ENCODE measurements at regions not wholly inside any gene's neighbourhood (a gene's known extent, or its start where the extent isn't known, plus 50 kb on each side); places are given as distances from the start of the nearest gene placed in this dataset.

DNA sequence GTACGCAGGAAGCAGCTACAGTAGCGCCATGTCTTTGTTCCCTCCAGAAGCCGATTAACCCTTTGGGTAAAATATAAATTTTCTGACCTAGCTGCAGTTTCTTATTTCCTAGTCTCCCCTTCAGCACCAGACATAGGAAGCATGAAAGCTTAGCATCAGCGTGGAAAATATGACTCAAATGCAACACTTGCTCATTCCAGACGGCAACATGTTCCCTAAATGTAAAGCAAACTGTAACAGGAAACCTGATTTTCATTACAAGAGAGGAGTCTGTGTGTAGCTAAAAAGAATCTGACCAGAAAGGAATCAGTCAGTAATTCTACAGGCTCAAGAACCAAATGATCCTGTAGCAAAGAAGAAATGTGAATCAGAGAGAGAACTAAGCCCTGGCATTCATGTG lies 219.2 kb downstream of the C7orf25 start:
- ChIA-PET POLR2A (no interaction called here), CTCF (interaction anchor here (0.8 to 2.5 kb wide), 5 partner anchors 24 to 752 kb away, joined by 3 to 8 read pairs (median 4); no protein-coding TSS in a partner anchor)
- H3K27me3 ChIP-seq (ENCODE audit: insufficient read depth): peaks cover 42% of the 10 kb centered on the region
- no peak for DNase-seq
- H3K36me3 ChIP-seq (replicated peaks in 1 of 2; ENCODE audit: control insufficient read depth in 1 of 2, insufficient read depth in 2 of 2, low read length in 1 of 2): no peaks in the 10 kb centered on the region
- no peaks in the 10 kb centered on the region for H3K4me1 ChIP-seq (ENCODE audit: control insufficient read depth in 1 of 2, insufficient read depth in 2 of 2, low read depth in 1 of 2, low read length in 1 of 2)
- no peak overlapping the region for H3K4me2 ChIP-seq
- no peak overlapping the region for H2AFZ ChIP-seq (ENCODE audit: low read depth)
- no peaks in the 10 kb centered on the region for H4K20me1 ChIP-seq (ENCODE audit: insufficient read depth)
- 1% methylated on average over 5 of the region's 5 CpGs for WGBS (ENCODE audit: low lambda C conversion rate)
- H3K4me3 ChIP-seq (ENCODE audit: low read depth in 2 of 2, low read length in 1 of 2): no peak overlapping the region
- H3F3A ChIP-seq (replicated peaks; ENCODE audit: insufficient read depth): no peaks in the 10 kb centered on the region
- H3K79me2 ChIP-seq (ENCODE audit: insufficient read depth): no peaks in the 10 kb centered on the region
- no peak overlapping the region for H3K27ac ChIP-seq (ENCODE audit: low read depth in 2 of 2, low read length in 1 of 2)
- no peaks in the 10 kb centered on the region for H3K9me3 ChIP-seq
- TF ChIP-seq TEAD4 (IDR thresholded peaks at IDR 0.05; ENCODE audit: borderline replicate concordance, insufficient read depth) (no peak), RCOR1 (IDR thresholded peaks at IDR 0.05; ENCODE audit: low read length) (no peak)
- H3K9me2 ChIP-seq: no peaks in the 10 kb centered on the region
- no peak overlapping the region for H3K9ac ChIP-seq

GRCh38 chr7:42690794-42691639 lies 220.9 kb downstream of the C7orf25 start:
- H3K27ac ChIP-seq (ENCODE audit: low read depth in 2 of 2, low read length in 1 of 2): no peak overlapping the region
- no peaks in the 10 kb centered on the region for H3K9me2 ChIP-seq
- no peaks in the 10 kb centered on the region for H3K79me2 ChIP-seq (ENCODE audit: insufficient read depth)
- no peaks in the 10 kb centered on the region for H3K36me3 ChIP-seq (replicated peaks in 1 of 2; ENCODE audit: control insufficient read depth in 1 of 2, insufficient read depth in 2 of 2, low read length in 1 of 2)
- TF ChIP-seq TCF12 (IDR thresholded peaks at IDR 0.05) (no peak), JUND (IDR thresholded peaks at IDR 0.05) (no peak), SMC3 (IDR thresholded peaks at IDR 0.05; ENCODE audit: low read depth, low read length) (0 out of 2 replicates have a peak, but pooled peaks have one; percentile 3), RAD21 (IDR thresholded peaks at IDR 0.05; ENCODE audit: low read length) (peak; percentile 62), NRF1 (IDR thresholded peaks at IDR 0.05; ENCODE audit: low read depth, low read length) (no peak), MAX (IDR thresholded peaks at IDR 0.05; ENCODE audit: low read depth) (no peak), CTCF (IDR thresholded peaks at IDR 0.05) (peak; percentile 75), IRF3 (IDR thresholded peaks at IDR 0.05; ENCODE audit: low read depth, low read length) (no peak), MEF2A (IDR thresholded peaks at IDR 0.05; ENCODE audit: borderline replicate concordance, low read depth) (no peak)
- TF ChIP-seq, protein P1, sequence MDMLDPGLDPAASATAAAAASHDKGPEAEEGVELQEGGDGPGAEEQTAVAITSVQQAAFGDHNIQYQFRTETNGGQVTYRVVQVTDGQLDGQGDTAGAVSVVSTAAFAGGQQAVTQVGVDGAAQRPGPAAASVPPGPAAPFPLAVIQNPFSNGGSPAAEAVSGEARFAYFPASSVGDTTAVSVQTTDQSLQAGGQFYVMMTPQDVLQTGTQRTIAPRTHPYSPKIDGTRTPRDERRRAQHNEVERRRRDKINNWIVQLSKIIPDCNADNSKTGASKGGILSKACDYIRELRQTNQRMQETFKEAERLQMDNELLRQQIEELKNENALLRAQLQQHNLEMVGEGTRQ (IDR thresholded peaks at IDR 0.05; ENCODE audit: borderline replicate concordance, low read depth, low read length): no peak
- TF ChIP-seq, protein P2, sequence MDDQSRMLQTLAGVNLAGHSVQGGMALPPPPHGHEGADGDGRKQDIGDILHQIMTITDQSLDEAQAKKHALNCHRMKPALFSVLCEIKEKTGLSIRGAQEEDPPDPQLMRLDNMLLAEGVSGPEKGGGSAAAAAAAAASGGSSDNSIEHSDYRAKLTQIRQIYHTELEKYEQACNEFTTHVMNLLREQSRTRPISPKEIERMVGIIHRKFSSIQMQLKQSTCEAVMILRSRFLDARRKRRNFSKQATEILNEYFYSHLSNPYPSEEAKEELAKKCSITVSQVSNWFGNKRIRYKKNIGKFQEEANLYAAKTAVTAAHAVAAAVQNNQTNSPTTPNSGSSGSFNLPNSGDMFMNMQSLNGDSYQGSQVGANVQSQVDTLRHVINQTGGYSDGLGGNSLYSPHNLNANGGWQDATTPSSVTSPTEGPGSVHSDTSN (IDR thresholded peaks at IDR 0.05): no peak
- H4K20me1 ChIP-seq (ENCODE audit: insufficient read depth): no peaks in the 10 kb centered on the region
- no peak overlapping the region for H3K4me2 ChIP-seq
- peaks cover 55% of the 10 kb centered on the region for H3K27me3 ChIP-seq (ENCODE audit: insufficient read depth)
- no peaks in the 10 kb centered on the region for H3K9me3 ChIP-seq
- no peak overlapping the region for H3K9ac ChIP-seq
- DNase-seq: peak; percentile 17
- no peak overlapping the region; a peak in 1 of 4 replicates for H3K4me3 ChIP-seq (ENCODE audit: low read depth in 2 of 2, low read length in 1 of 2)
- POLR2A ChIA-PET: no interaction called here
- CTCF ChIA-PET: interaction anchor here (1.2 to 2.5 kb wide), 4 partner anchors 11 to 750 kb away, joined by 3 to 8 read pairs (median 6); no protein-coding TSS in a partner anchor
- no peak overlapping the region for H2AFZ ChIP-seq (ENCODE audit: low read depth)
- no peaks in the 10 kb centered on the region for H3K4me1 ChIP-seq (ENCODE audit: control insufficient read depth in 1 of 2, insufficient read depth in 2 of 2, low read depth in 1 of 2, low read length in 1 of 2)
- 3% methylated on average over 11 of the region's 11 CpGs for WGBS (ENCODE audit: low lambda C conversion rate)
- no peaks in the 10 kb centered on the region for H3F3A ChIP-seq (replicated peaks; ENCODE audit: insufficient read depth)

All from SK-N-SH (cell line).